ENCODE measurements at regions not wholly inside any gene's neighbourhood (a gene's known extent, or its start where the extent isn't known, plus 50 kb on each side); places are given as distances from the start of the nearest gene placed in this dataset.

DNA sequence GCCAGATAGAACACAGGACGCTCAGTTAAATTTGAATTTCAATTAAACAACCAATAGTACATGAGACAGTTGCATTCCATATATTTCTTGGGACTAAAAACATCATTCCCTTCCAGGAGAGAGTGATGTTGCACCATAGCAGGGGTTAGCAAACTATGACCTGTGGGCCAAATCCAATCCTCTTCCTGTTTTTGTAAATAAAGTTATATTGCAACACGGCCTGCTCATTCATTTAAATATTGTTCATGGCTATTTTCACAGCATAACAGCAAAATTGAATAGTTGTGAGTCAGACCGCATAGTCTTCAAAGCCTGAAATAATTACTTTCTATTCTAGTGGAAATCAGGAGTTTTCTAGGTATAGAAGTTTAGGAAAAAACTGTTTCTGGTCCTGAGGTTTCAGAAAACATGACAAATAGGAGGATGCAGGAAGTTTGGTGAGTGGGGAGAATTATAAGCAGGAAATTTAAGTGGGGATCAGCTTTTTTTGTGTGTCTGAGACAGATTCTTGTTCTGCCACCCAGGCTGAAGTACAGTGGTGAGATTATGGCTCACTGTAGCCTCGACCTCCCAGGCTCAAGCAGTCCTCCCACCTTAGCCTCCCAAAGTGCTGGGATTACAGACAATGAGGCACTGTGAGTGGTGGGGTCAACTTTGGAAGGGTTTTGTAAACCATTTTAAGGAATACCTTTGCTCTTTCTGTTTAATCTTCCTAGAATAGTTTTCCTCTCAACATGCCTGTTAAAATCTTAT is 131.5 kb downstream of the SOCS6 start:
- no peaks in the 10 kb centered on the region for H3K36me3 Mint-ChIP-seq
- H3K4me1 Mint-ChIP-seq, result no peaks in the 10 kb centered on the region
- H3K27me3 Mint-ChIP-seq, result no peaks in the 10 kb centered on the region
- H3K9me3 Mint-ChIP-seq, result peaks cover 0 to 2% (median 0%) of the 10 kb centered on the region in 7 donors
- DNase-seq (no peak), ATAC-seq (ENCODE audit: low read depth in 2 of 2) (no peak)
- H3K27ac Mint-ChIP-seq, result no peak overlapping the region
- H3K4me3 Mint-ChIP-seq, result no peak overlapping the region

DNA sequence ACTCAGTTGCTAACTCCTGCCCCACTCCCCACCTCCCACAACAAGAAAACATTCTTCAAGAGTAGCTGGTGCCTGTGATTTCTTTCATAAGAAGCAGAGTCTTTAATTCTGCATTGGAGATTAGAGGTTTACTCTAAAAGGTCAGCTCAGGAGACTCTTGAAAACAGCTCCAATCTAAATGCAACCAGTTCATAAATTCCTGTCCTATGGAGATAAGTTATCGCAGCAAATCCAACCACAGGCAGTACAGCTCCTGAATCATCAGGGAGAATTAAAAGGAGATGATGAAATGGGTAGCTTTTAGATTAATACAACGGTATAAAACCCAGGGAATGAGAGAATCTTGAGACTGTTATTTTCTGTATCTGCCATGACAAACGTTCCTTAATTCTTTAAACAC is 130.7 kb downstream of the SOCS6 start:
- H3K9me3 Mint-ChIP-seq, result peaks cover 0 to 2% (median 0%) of the 10 kb centered on the region in 7 donors
- H3K4me1 Mint-ChIP-seq, result no peaks in the 10 kb centered on the region
- no peak for ATAC-seq (ENCODE audit: low read depth in 2 of 2)
- H3K27ac Mint-ChIP-seq, result no peak overlapping the region
- H3K27me3 Mint-ChIP-seq, result no peaks in the 10 kb centered on the region
- no peak for DNase-seq
- no peak overlapping the region for H3K4me3 Mint-ChIP-seq
- H3K36me3 Mint-ChIP-seq, result no peaks in the 10 kb centered on the region

DNA sequence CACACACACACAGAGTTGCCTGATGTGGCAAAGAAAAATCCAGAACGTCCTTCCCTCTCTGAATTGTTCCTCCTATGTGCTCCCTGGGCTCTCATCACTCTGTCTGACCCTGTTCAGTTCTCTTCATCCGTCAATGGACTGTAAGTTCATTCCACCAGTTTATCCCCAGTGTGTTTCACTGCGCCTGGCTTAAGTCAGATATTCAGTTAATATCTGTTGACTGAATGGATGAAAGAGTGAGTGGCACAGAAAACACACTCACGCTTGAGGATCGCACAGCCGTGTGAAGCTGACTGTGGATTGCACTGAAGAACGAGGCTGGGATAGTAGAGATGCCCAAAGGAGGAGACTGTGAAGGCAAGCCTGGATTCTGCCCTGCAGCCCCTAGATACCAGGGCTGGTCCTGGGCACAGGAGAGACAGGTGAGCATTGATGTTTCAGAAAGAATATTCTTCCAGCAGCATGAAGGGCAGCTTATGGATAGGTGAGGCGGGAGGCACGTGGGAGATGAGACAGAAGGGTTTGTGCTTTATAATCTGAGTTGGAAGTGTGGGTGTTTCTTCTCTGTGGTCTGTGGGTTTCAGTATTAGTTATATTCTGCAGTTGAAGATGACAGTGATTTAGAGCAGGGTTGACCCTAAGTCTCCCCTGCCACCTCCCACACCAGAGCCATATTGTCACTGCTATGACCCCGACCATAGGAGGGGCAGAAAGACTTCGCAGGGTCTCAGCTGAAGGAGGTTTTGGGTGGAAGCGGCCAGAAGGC is 129.9 kb downstream of the SOCS6 start:
- no peaks in the 10 kb centered on the region for H3K27me3 Mint-ChIP-seq
- no peaks in the 10 kb centered on the region for H3K4me1 Mint-ChIP-seq
- no peaks in the 10 kb centered on the region for H3K36me3 Mint-ChIP-seq
- no peak overlapping the region for H3K27ac Mint-ChIP-seq
- H3K4me3 Mint-ChIP-seq, result no peak overlapping the region
- H3K9me3 Mint-ChIP-seq, result peaks cover 0 to 2% (median 0%) of the 10 kb centered on the region in 7 donors
- DNase-seq, result no peak
- no peak for ATAC-seq (ENCODE audit: low read depth in 2 of 2)

DNA sequence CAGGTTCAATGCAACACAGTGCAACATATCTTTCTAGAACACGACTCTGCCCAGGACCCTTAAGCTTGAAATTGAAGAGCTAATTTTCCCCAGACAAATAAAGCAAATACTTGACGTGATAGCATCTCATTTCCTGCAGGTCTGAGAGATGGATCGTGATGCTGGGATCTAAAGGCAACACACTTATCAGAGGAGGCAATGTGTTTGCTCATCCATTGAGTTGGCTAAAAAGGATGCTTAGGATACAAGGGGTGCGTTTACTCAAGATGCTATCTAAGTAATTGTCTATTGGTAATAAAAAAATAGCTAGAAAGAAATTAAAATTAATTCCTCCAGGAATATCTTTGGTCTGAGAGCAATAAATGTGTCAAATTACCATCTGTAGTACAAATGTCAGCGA is 129.0 kb downstream of the SOCS6 start:
- H3K27ac Mint-ChIP-seq, result no peak overlapping the region
- no peaks in the 10 kb centered on the region for H3K27me3 Mint-ChIP-seq
- DNase-seq (no peak), ATAC-seq (ENCODE audit: low read depth in 2 of 2) (no peak)
- no peaks in the 10 kb centered on the region for H3K4me1 Mint-ChIP-seq
- peaks cover 0 to 2% (median 0%) of the 10 kb centered on the region in 7 donors for H3K9me3 Mint-ChIP-seq
- H3K36me3 Mint-ChIP-seq, result no peaks in the 10 kb centered on the region
- no peak overlapping the region for H3K4me3 Mint-ChIP-seq

DNA sequence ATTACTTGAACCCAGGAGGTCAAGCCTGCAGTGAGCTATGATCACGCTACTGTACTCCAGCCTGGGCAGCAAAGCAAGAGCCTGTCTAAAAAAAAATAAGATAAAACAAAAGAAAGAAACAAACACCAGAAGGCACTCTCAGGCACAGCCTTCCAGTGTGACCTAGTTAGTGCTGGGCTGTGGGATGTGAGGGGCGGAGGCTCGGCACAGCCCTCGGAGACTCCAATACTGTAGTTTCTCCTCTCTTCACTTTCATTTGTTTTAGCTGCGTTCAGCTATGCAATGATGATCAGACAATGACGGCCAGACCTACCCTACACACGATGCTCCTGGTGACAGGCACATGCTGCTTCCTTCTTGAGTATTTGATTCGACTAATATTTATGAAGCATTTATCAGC is 127.7 kb downstream of the SOCS6 start:
- Mint-ChIP-seq H3K4me3 (no peak overlapping the region), H3K4me1 (no peaks in the 10 kb centered on the region), H3K27me3 (peaks cover 0 to 2% (median 0%) of the 10 kb centered on the region in 3 donors), H3K9me3 (peaks cover 0 to 2% (median 0%) of the 10 kb centered on the region in 7 donors), H3K36me3 (no peaks in the 10 kb centered on the region), H3K27ac (no peak overlapping the region)
- no peak for DNase-seq
- no peak for ATAC-seq (ENCODE audit: low read depth in 2 of 2)

DNA sequence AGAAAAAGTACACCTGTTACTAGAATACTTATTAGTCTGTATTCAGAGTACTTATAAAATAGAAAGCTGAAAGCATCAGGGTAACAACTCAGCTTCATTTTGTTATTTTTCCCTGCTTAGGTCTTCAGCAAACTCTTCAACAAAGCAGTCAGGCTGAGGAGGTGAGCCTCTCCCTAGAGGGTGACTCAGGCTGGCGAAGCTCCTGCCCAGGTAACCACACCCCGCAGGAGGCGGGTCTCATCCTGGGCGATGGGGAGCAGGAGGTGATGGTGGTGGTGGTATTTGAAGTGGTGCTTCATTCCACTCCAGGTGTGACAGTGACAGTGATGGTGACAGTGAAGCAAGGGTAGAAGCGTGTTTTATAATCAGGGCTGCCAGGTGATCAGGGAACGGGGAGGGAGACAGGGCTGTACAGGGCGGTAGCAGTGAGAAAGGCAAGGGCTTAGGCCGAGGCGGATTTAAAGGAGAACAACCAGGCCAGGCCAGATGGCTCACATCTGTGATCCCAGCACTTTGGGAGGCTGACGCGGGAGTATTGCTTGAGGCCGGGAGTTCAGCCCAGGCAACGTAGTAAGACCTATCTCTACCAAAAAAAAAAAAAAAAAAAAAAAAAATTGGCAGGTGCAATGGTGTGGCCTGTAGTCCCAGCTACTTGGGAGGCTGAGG is 127.1 kb downstream of the SOCS6 start:
- Mint-ChIP-seq H3K9me3 (peaks cover 0 to 2% (median 0%) of the 10 kb centered on the region in 7 donors), H3K4me3 (no peak overlapping the region), H3K27ac (no peak overlapping the region), H3K36me3 (no peaks in the 10 kb centered on the region), H3K4me1 (no peaks in the 10 kb centered on the region), H3K27me3 (peaks cover 0 to 6% (median 0%) of the 10 kb centered on the region in 3 donors)
- ATAC-seq (ENCODE audit: low read depth in 2 of 2) (no peak), DNase-seq (no peak)

DNA sequence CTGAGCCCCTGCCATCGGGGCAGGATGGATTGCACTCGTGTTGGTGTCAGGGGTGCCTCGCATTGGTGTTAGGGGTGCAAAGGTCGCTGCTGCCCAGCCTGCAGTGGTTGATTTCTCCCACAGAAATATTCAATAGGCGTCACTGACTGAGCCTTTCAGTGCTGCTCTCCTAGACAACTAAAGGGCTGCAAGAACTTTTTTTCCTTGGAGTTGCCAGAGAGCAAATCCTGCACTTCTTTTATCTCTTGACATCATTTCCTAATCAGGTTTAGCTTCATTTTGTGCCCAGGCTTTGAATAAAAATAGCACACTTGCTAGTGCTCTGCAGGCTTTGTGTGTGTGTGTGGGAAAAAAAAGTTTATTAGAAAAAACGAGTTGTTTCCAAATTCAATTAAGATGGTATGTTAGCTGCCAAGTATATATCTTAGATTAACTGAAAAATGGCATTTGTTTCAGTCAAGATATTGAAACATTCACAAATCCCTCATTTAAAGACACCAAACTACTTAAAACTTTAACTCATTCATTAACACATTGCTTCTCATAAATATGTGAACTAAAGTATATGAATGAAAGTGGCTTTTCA is 125.6 kb downstream of the SOCS6 start:
- Mint-ChIP-seq H3K4me1 (no peaks in the 10 kb centered on the region), H3K36me3 (no peaks in the 10 kb centered on the region), H3K27ac (no peak overlapping the region), H3K27me3 (peaks cover 0 to 6% (median 4%) of the 10 kb centered on the region in 3 donors), H3K9me3 (peaks cover 0 to 2% (median 0%) of the 10 kb centered on the region in 7 donors), H3K4me3 (no peak overlapping the region)
- DNase-seq, result no peak
- ATAC-seq (ENCODE audit: low read depth in 2 of 2), result no peak

DNA sequence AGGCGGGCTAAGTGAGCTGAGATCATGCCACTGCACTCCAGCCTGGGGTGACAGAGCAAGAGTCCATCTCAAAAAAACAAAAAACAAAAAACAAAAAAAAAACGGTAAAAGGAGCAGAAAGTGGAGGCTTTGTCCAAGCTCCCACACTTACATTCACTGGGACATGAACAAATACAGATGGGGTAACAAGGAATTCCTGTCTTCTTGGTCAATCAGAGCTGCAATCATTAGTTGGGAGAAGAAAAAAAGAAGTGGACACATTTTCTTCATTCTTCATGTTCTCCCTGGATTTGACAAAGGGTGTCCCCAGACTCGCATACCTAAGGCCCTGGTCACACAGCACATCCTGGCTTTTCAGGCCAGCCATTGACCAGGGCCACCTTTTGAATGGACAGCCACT is 124.6 kb downstream of the SOCS6 start:
- Mint-ChIP-seq H3K4me1 (no peaks in the 10 kb centered on the region), H3K27ac (no peak overlapping the region), H3K36me3 (no peaks in the 10 kb centered on the region), H3K27me3 (peaks cover 0 to 6% (median 4%) of the 10 kb centered on the region in 3 donors), H3K9me3 (peaks cover 0 to 2% (median 0%) of the 10 kb centered on the region in 7 donors), H3K4me3 (no peak overlapping the region)
- DNase-seq (no peak), ATAC-seq (ENCODE audit: low read depth in 2 of 2) (no peak)

DNA sequence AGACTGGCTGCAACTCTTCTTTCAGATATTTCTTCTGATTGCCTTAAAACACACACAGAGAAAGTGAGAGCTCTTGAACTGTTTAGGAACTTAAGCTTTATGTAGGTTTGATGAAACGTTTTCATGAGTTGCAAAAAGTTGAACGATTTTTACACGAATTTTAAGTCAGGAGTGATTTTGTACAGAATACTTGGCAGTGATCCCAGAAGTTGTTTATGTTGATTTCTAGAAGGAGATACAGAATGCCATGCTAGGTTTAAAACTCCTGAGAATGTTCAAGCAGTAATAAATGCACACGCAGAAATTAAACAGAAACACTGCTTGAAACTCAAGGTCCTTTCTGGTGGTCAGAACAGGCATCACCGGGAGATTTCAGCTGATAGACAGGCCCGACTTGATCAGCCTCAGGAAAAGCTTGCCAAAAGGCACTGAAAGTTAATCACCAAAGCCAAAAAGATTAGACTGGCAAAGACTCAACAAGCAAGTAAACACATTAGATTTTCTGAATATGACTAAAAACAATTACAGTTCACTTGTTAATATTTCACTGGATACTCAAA is 123.1 kb downstream of the SOCS6 start:
- no peaks in the 10 kb centered on the region for H3K4me1 Mint-ChIP-seq
- H3K27ac Mint-ChIP-seq, result no peak overlapping the region
- H3K9me3 Mint-ChIP-seq, result peaks cover 0 to 2% (median 0%) of the 10 kb centered on the region in 7 donors
- H3K27me3 Mint-ChIP-seq, result peaks cover 0 to 6% (median 4%) of the 10 kb centered on the region in 3 donors
- ATAC-seq (ENCODE audit: low read depth in 2 of 2), result no peak
- H3K36me3 Mint-ChIP-seq, result no peaks in the 10 kb centered on the region
- DNase-seq, result no peak
- no peak overlapping the region for H3K4me3 Mint-ChIP-seq

DNA sequence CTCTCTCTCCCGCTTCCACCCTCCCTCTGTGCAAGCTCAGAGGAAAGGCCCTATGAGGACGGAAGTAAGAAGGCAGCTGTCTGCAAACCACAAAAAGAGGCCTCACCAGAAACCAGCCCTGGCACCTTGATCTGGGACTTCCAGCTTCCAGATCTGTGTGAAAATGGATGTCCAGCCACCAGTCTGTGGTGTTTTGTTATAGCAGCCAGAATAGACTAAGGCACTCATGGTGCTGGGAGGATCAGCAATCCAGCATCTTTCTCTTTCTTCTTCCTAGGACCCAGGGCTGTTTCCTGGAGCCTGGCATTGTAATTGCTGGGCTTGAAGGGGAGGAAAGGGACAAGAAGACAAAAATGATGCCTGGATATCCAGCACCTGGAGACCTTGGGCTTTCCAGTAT is 122.5 kb downstream of the SOCS6 start:
- H3K4me1 Mint-ChIP-seq, result no peaks in the 10 kb centered on the region
- H3K4me3 Mint-ChIP-seq, result no peak overlapping the region
- no peak for DNase-seq
- H3K27me3 Mint-ChIP-seq, result peaks cover 0 to 6% (median 4%) of the 10 kb centered on the region in 3 donors
- no peaks in the 10 kb centered on the region for H3K36me3 Mint-ChIP-seq
- no peak for ATAC-seq (ENCODE audit: low read depth in 2 of 2)
- H3K9me3 Mint-ChIP-seq, result peaks cover 0 to 2% (median 0%) of the 10 kb centered on the region in 7 donors
- no peak overlapping the region for H3K27ac Mint-ChIP-seq

DNA sequence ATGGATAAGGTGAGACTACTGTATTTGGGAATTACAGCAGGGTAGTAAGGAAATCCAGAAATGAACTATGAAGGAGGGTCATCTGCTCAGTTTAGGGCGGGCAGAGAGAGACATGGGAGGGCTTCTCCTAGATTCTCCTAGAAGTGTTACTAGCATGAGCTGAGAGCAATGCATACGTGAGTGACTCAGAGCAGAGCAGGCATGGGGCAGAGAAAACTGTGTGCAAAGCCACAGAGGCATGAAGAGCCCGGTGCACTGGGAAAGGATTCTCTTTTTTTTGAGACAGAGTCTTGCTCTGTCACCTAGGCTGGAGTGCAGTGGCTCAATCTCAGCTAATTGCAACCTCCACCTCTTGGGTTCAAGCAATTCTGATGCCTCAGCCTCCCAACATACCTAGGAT is 116.2 kb downstream of the SOCS6 start:
- H3K27me3 Mint-ChIP-seq, result peaks cover 0 to 4% (median 0%) of the 10 kb centered on the region in 3 donors
- H3K36me3 Mint-ChIP-seq, result no peaks in the 10 kb centered on the region
- DNase-seq (no peak), ATAC-seq (ENCODE audit: low read depth in 2 of 2) (no peak)
- peaks cover 0 to 2% (median 0%) of the 10 kb centered on the region in 7 donors for H3K9me3 Mint-ChIP-seq
- H3K4me1 Mint-ChIP-seq, result no peaks in the 10 kb centered on the region
- peak overlapping the region in 1 of 6 donors; percentile 30 for H3K27ac Mint-ChIP-seq
- H3K4me3 Mint-ChIP-seq, result no peak overlapping the region

DNA sequence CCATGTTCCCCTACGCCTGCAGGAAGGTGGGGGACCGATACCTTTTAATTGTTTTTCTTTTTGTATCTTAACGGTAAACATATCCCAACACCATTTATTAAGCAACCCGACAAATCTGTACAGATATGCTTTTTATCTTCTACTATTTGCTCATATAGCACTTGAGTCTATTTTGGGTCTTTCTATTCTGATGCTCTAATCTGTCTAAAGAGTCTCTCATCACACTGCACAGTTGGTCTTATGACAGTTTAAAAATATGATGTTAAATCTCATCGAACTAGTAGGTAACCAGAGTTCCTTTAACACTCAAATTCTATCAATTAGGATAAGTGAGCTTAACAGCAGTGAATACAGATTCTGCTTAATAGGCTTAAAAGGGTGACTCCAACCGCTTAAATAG is 111.6 kb downstream of the SOCS6 start:
- ATAC-seq (ENCODE audit: low read depth in 2 of 2) (no peak), DNase-seq (no peak)
- no peak overlapping the region for H3K27ac Mint-ChIP-seq
- H3K4me1 Mint-ChIP-seq, result no peaks in the 10 kb centered on the region
- H3K36me3 Mint-ChIP-seq, result no peaks in the 10 kb centered on the region
- no peaks in the 10 kb centered on the region for H3K9me3 Mint-ChIP-seq
- H3K4me3 Mint-ChIP-seq, result no peak overlapping the region
- no peaks in the 10 kb centered on the region for H3K27me3 Mint-ChIP-seq

DNA sequence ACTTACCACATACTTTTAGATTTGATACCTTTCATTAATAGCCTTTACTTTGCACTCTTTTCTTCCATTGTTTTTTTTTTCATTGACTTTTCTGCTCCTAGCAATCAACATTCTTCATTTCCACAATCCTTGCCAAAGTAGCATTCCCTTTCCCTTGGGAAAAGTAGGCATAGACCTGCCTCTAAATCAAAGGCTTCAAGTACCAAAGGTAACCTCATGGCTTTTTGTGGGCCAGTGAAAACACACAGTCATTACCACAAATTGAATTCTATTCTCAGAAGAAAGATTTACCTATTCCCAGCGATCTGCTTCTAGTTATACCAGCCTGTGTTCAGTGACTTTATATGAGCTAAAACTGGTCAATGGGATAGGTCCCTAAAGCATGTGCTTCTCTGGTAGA is 109.2 kb downstream of the SOCS6 start:
- Mint-ChIP-seq H3K27me3 (no peaks in the 10 kb centered on the region), H3K9me3 (peaks cover 0 to 3% (median 0%) of the 10 kb centered on the region in 7 donors), H3K36me3 (no peaks in the 10 kb centered on the region), H3K4me1 (no peaks in the 10 kb centered on the region), H3K27ac (no peak overlapping the region), H3K4me3 (no peak overlapping the region)
- DNase-seq (no peak), ATAC-seq (ENCODE audit: low read depth in 2 of 2) (no peak)
